Hepatocyte (in vitro differentiated cells): ENCODE measurements at regions not wholly inside any gene's neighbourhood (a gene's known extent, or its start where the extent isn't known, plus 50 kb on each side); places are given as distances from the start of the nearest gene placed in this dataset.

Experiments
- DNase-seq: peaks from one replicate; pipeline ENCODE4 v3.0.0-alpha.2; 2016; ENCODE audit warnings: low spot score
- H2AFZ ChIP-seq: fragments of 200-600 bp; sonication (generic); 2 replicates; pipeline ENCODE4 v1.6.0; 2016; ENCODE audit warnings: antibody characterized with exemption, mild to moderate bottlenecking
- H3K27ac ChIP-seq: fragments of 200-600 bp; sonication (generic); 2 replicates; pipeline ENCODE4 v1.5.1; 2016; ENCODE audit warnings: mild to moderate bottlenecking
- H3K27me3 ChIP-seq: fragments of 200-600 bp; sonication (generic); 2 replicates; pipeline ENCODE4 v1.6.1; 2016
- H3K36me3 ChIP-seq: fragments of 200-600 bp; sonication (generic); replicated peaks from 2 replicates; pipeline ENCODE4 v1.5.1; 2016; ENCODE audit warnings: low read depth; ENCODE audit not compliant: insufficient read depth
- H3K4me1 ChIP-seq: fragments of 200-600 bp; sonication (generic); 2 replicates; pipeline ENCODE4 v1.5.1; 2016; ENCODE audit warnings: mild to moderate bottlenecking, moderate library complexity; ENCODE audit not compliant: insufficient read depth
- H3K4me2 ChIP-seq: fragments of 200-600 bp; sonication (generic); 2 replicates; pipeline ENCODE4 v1.6.0; 2016
- H3K4me3 ChIP-seq: fragments of 200-600 bp; sonication (generic); 2 replicates; pipeline ENCODE4 v1.5.1; 2016; ENCODE audit warnings: mild to moderate bottlenecking
- H3K79me2 ChIP-seq: fragments of 200-600 bp; sonication (generic); 2 replicates; pipeline ENCODE4 v1.6.0; 2017; ENCODE audit warnings: mild to moderate bottlenecking
- H3K9me2 ChIP-seq: fragments of 200-600 bp; sonication (generic); replicated peaks from 2 replicates; pipeline ENCODE4 v1.6.0; 2017; ENCODE audit warnings: mild to moderate bottlenecking; ENCODE audit not compliant: insufficient read depth
- H3K9me3 ChIP-seq: fragments of 200-600 bp; sonication (generic); 2 replicates; pipeline ENCODE4 v1.5.1; 2016; ENCODE audit warnings: low read depth, mild to moderate bottlenecking
- H4K20me1 ChIP-seq: fragments of 200-600 bp; sonication (generic); 2 replicates; pipeline ENCODE4 v1.6.0; 2016; ENCODE audit warnings: mild to moderate bottlenecking; ENCODE audit not compliant: insufficient read depth, poor library complexity, severe bottlenecking
- EZH2 ChIP-seq: fragments of 200-600 bp; sonication (generic); IDR thresholded peaks from 2 replicates; pipeline ENCODE4 v1.6.1; 2016; ENCODE audit warnings: antibody characterized with exemption, mild to moderate bottlenecking, borderline replicate concordance
- EZH2phosphoT487 ChIP-seq: fragments of 200-600 bp; sonication (generic); IDR thresholded peaks from one replicate; pipeline ENCODE4 v1.6.1; 2018; ENCODE audit warnings: antibody characterized with exemption, mild to moderate bottlenecking, low read depth, moderate library complexity; ENCODE audit not compliant: unreplicated experiment, severe bottlenecking
- WGBS: methylation state at CpG from one replicate; pipeline ENCODE4 v1.1.6; 2016; ENCODE audit warnings: low lambda C conversion rate; ENCODE audit errors: missing lambda C conversion rate; 5-methylcytosine and 5-hydroxymethylcytosine counted together
- TF ChIP-seq, protein P1 (sequence below): fragments of 200-600 bp; sonication (generic); IDR thresholded peaks from 2 replicates; pipeline ENCODE4 v1.5.1; 2016; ENCODE audit warnings: antibody characterized with exemption, mild to moderate bottlenecking; ENCODE audit not compliant: poor library complexity

DNA sequence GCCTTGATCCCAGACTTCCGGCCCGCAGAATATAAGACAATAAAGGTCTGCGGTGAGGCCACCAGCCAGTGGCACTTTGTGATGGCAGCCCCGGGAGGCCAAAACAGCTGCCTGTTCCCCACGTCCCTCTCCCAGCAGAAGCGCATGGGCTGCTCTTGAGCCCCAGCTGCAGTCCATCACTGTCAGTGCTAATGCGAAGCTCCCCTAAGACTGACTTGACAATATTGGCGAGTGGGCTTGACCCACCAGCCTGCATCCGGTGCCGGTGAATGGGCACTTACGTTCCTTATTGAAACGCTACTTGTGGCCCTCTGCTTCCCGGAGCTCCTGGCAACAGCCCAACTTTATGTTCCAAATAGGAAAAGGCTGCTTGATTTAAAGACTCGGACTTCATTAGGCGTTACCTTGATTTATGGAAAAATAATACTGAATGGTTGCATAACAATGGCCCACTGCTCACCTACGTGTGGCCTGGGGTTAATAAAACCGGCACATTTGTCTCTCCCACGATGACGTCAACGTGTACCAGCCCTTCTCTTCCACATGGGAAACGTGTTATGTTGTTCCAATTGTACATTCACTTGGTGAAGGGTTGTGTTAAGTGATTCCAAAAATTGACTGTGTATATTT, 93.4 kb upstream of the SEPTIN5 start:
- TF ChIP-seq, protein P1, sequence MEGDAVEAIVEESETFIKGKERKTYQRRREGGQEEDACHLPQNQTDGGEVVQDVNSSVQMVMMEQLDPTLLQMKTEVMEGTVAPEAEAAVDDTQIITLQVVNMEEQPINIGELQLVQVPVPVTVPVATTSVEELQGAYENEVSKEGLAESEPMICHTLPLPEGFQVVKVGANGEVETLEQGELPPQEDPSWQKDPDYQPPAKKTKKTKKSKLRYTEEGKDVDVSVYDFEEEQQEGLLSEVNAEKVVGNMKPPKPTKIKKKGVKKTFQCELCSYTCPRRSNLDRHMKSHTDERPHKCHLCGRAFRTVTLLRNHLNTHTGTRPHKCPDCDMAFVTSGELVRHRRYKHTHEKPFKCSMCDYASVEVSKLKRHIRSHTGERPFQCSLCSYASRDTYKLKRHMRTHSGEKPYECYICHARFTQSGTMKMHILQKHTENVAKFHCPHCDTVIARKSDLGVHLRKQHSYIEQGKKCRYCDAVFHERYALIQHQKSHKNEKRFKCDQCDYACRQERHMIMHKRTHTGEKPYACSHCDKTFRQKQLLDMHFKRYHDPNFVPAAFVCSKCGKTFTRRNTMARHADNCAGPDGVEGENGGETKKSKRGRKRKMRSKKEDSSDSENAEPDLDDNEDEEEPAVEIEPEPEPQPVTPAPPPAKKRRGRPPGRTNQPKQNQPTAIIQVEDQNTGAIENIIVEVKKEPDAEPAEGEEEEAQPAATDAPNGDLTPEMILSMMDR, result no peak
- TF ChIP-seq EZH2 (no peak), EZH2phosphoT487 (no peak)
- H3K27ac ChIP-seq, result no peak overlapping the region
- H3K9me3 ChIP-seq, result no peaks in the 10 kb centered on the region
- no peaks in the 10 kb centered on the region for H3K36me3 ChIP-seq
- no peaks in the 10 kb centered on the region for H4K20me1 ChIP-seq
- H3K27me3 ChIP-seq, result no peaks in the 10 kb centered on the region
- DNase-seq, result no peak
- H3K9me2 ChIP-seq, result no peaks in the 10 kb centered on the region
- no peak overlapping the region for H3K4me3 ChIP-seq
- WGBS, result 89% methylated on average over 21 of the region's 21 CpGs
- H2AFZ ChIP-seq, result no peak overlapping the region
- H3K4me1 ChIP-seq, result no peaks in the 10 kb centered on the region
- H3K79me2 ChIP-seq, result no peaks in the 10 kb centered on the region
- no peak overlapping the region for H3K4me2 ChIP-seq

DNA sequence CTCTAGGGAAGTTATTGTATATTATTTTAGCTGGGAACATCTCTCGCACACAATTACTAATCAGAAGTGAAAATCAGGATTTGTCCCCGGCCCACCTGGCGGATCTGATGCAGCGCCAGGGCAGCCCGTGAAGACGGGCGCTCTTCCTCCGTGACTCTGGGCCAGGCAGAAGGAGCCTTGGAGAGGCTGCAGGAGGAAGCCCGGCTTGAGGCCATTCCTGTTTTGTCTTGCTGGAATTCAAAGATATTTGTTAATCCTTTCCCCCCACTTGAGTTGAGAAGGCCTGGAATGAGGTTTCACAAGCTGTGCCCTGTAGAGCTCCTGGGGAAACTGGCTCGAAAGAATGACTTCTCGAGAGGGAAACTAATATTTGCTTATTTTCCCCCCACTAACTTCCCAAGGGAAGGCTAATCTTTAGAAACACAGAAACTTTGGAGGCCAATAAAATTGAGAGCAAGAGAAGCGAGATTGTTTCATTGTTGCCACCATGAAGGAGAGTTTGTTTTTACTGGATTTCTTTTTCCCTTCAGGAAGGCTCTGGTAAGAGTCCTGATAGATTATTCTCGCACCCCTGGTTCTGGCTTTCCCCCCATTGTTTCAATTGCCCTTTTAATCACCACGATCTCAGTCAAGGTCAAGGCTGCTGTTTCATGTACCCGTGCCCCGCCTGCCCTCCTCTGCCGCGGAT, 92.8 kb upstream of the SEPTIN5 start:
- Histone ChIP-seq H3K9me3 (no peaks in the 10 kb centered on the region), H3K4me3 (no peak overlapping the region), H3K4me2 (no peak overlapping the region), H3K4me1 (no peaks in the 10 kb centered on the region), H3K79me2 (no peaks in the 10 kb centered on the region), H2AFZ (no peak overlapping the region), H3K36me3 (no peaks in the 10 kb centered on the region), H4K20me1 (no peaks in the 10 kb centered on the region), H3K9me2 (no peaks in the 10 kb centered on the region), H3K27ac (no peak overlapping the region), H3K27me3 (no peaks in the 10 kb centered on the region)
- no peak for DNase-seq
- 69% methylated on average over 18 of the region's 18 CpGs for WGBS
- TF ChIP-seq EZH2 (no peak), EZH2phosphoT487 (no peak)
- TF ChIP-seq, protein P1, result no peak

- no peak for DNase-seq
- Histone ChIP-seq H3K4me1 (no peaks in the 10 kb centered on the region), H3K79me2 (no peaks in the 10 kb centered on the region), H2AFZ (no peak overlapping the region), H3K9me2 (no peaks in the 10 kb centered on the region), H3K27ac (no peak overlapping the region), H3K9me3 (no peaks in the 10 kb centered on the region), H3K36me3 (no peaks in the 10 kb centered on the region), H3K4me3 (no peak overlapping the region), H4K20me1 (no peaks in the 10 kb centered on the region), H3K4me2 (no peak overlapping the region), H3K27me3 (no peaks in the 10 kb centered on the region)
- TF ChIP-seq EZH2phosphoT487 (no peak), EZH2 (no peak)
- TF ChIP-seq, protein P1, result no peak
- 75% methylated on average over 11 of the region's 11 CpGs for WGBS
These were observed 92.3 kb upstream of the SEPTIN5 start for GRCh38 chr22:19622061-19622441.
